NCI-H146 treated with DMSO at 0.1 percent for 48 hours (cell line): ENCODE measurements at regions not wholly inside any gene's neighbourhood (a gene's known extent, or its start where the extent isn't known, plus 50 kb on each side); places are given as distances from the start of the nearest gene placed in this dataset.

ENCODE experiments used
- DNase-seq: peaks from one replicate; lab custom pipeline; 2025; ENCODE audit not compliant: unreplicated experiment; lab: John Stamatoyannopoulos, UW

- no peak for DNase-seq
Measured at GRCh38 chrX:22650691-22651090, 349.1 kb upstream of the DDX53 start.

DNA sequence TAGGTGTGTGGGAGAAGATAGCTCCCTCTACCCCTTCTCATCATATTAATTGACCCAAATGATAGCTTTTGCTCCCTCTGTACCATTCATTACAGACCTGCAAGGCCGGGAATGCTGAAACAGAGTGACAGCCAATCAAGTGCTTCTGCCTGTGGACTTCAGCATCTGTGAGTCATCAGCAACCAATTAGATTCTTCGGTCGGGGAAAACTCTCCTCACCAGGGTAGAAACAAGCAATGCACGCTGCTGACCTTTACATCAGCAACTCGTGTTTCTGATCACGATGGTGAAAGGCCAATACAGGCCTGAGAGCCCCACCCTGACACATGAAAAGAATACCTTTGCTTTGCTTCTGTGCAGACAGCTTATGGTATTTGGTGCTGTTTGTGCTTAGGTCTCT lies 347.2 kb upstream of the DDX53 start:
- no peak for DNase-seq

DNA sequence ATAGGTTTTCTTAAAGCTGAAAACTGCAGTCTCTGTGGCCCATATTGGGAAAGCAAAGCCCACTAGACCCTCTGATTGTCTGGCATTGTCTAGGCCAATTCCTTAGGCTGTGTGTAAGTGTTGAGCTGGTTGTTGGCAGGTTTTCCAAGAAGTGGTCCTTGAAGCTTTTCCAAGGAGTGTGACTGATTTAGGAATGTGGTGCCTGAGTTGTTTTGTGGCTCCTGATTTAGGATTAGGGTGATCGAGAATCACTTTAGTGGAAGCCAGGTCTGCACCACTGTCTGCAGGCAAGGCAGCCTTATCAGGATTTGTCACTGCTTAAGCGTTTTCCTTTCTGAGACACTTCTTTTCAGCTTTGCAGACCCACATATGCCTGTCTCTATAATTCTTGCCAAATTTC lies 339.0 kb upstream of the DDX53 start:
- DNase-seq = no peak

GRCh38 chrX:22662776-22663175 lies 337.0 kb upstream of the DDX53 start:
- DNase-seq = no peak

- DNase-seq = no peak
Measured at GRCh38 chrX:22664826-22665225, 334.9 kb upstream of the DDX53 start.

DNA sequence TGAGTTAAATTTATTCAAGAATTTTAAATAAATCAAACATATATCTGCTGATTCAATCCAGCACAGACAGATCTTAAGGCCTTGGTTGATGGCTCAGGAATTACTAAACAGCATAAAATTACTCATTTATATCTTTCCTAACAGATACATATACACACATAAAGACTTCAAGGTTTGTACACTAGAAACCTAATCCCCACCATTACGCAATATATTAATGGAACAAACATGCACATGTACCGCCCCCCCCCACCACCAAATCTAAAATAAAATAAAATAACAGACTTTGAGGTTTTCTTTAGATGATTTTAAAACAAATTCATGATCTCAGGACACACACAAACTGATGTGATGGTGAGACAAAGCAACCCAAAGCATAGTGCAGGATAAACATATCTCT lies 333.9 kb upstream of the DDX53 start:
- DNase-seq = no peak

DNA sequence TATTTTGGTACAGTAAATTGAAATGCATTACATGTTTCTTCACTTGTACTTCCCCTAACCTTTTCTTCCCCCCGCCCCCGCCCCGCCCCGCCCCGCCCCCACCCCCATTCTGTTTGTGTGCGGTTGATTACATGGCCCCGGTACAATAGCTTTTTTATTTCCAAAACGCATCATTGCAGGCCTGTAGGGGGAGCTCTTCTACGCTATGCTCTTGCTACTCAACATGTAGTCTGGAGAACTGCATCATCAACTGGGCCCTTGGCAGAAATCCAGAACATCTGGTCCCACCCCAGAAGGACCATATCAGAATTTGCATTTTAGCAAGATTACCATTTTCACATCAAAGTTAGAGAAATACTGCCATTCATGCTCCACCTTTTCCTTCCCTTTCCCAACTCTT lies 333.3 kb upstream of the DDX53 start:
- no peak for DNase-seq

DNA sequence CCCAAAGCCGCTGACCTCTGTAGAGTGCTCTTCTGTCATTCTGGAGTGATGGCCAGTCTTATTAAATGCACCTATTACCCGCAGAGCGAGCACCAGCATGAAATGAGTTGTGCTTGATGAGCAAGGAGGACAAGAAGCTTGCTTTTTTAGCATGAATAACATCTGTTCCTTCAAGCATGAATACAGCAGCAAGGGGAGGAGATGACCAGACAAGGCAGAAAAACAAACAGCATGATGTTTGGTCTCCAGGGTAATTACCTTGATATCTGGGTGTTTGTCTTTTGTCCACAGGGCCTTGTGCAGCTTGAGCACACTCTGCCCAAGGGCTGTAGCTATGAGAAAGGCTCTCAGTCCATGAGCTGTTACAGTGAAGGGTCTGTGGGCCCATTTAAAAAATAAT lies 324.8 kb upstream of the DDX53 start:
- peak; percentile 91 for DNase-seq

DNA sequence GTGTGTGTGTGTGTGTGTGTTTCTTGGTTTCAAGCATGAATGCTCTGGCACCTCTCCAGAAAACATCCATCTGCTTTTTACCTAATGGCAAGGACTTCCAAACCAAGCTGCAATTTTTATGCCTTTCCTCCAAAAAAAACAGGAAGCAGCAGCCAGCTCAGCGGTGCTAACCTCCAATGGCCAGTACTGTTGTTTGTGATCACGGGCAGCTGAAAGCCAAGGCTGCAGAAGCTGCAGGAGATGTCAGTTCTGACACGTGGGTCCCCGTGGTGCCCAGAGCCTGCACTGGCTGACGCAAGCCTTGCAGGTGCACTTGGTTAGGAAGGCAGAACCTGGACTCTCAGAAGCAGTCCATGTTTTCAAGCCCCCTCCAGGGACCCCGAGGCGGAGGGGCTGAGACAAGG lies 313.6 kb upstream of the DDX53 start:
- peak; percentile 70 for DNase-seq

- no peak for DNase-seq
Measured at GRCh38 chrX:22689290-22689689, 310.5 kb upstream of the DDX53 start.

- DNase-seq = no peak
Measured at GRCh38 chrX:22690116-22690515, 309.6 kb upstream of the DDX53 start.

DNA sequence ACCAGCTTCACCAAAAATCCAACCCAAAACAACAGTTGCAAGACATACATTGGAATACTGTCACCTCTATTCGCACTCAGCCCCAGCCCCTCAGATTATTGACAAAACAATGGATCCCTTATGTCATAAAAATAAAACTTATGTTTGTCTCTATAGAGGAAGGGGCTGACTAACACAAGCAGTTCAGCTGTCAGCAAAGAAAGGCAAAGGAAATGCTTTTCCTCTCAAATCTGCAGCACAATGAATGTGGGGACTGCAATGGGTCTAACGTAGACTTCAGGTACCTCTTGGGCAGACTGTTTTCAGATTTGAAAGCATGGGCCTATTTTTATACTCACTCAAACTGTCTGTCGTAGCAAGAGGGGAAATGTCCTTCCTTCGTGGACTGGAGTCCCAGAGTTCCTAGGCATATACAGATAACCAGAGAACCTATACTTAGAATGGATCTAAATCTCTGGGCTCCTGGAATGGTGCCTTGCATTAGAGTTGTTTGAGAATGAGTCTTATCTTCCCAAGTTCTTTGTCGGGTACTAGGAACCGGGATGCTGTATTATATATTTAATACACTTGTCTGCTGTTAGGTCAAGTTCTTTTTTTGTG lies 307.7 kb upstream of the DDX53 start:
- no peak for DNase-seq

- no peak for DNase-seq
Measured at GRCh38 chrX:22698151-22698550, 301.6 kb upstream of the DDX53 start.

GRCh38 chrX:22699581-22700091 lies 300.1 kb upstream of the DDX53 start:
- DNase-seq = no peak

- DNase-seq = no peak
Measured at GRCh38 chrX:22712942-22713341, 286.8 kb upstream of the DDX53 start.

- DNase-seq = no peak
Measured at GRCh38 chrX:22730542-22730941, 269.2 kb upstream of the DDX53 start.

- no peak for DNase-seq
Measured at GRCh38 chrX:22737541-22737940, 262.2 kb upstream of the DDX53 start.

GRCh38 chrX:22739276-22739675 lies 260.5 kb upstream of the DDX53 start:
- DNase-seq = no peak

GRCh38 chrX:22740836-22741235 lies 258.9 kb upstream of the DDX53 start:
- DNase-seq = no peak

- DNase-seq = no peak
Measured at GRCh38 chrX:22742174-22742573, 257.6 kb upstream of the DDX53 start.

DNA sequence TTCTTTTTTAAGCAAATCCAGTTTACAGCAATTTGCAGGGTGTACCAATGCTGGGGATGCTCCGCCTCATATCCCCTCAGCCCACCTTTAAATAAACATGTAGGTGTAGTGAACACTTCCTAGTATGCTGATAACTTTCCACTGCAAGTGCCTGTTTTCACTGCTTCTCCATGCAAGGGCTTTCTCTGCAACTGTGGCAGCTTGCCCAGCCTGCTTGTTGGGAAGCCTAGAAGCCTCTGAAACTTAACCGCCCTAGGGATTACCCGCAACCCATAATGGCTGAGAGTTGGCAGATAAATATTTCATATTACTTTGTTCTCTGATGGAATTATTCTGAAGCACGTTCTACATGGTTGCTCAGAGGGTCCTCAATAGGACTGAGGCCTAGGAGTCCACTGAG lies 253.7 kb upstream of the DDX53 start:
- no peak for DNase-seq

DNA sequence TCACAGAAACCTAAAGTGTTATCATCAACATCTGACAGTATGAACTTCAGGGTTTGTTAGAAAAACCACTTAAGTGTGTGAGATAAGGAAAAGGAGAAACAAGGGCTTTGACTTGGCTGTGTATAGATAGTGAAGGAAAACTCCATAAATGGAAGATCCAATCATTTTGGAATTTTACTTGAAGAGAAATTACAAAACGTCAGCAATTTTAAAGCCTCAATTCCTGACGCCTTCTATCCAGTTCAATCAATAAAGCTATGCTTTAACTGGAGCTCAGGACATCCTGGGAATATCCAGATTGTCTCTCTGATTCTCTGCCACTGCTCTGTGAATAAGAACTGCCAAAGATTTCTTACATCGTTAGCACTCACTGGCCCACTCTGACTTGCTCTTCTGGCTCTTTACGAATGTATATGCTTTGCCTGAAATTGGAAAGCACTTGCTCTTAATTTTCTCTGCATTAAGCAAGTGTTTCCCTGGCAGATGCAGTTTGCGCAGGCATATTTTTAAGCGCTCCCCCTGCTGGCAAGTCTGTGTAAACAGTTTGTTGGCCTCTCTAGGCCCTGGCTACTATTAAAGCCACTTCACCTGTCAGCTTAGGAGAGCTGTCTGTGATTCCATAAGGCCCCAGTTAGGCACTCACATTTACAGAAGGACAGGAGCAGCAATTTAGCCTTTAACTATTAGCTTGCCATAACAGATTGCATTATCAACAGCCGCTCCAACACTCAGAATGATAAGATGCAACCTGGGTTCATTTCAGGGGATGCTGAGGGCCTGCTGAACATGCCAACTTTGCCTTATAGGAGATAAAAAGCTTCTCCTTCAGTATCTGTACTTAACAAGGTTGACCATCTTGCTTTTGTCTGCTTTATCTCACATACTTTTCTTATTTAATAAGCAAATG lies 251.4 kb upstream of the DDX53 start:
- peak; percentile 46 for DNase-seq
